Nephron (organoid): ENCODE measurements at regions not wholly inside any gene's neighbourhood (a gene's known extent, or its start where the extent isn't known, plus 50 kb on each side); places are given as distances from the start of the nearest gene placed in this dataset.

Experiments
- H3K27ac Mint-ChIP-seq, 3 experiments: 2 replicates each; pipeline ENCODE4 v1.8.0; 2020; ENCODE audit warnings: mixed read lengths in 3 of 3, mild to moderate bottlenecking in 2 of 3, moderate library complexity in 1 of 3
- H3K27me3 Mint-ChIP-seq: 2 replicates; pipeline ENCODE4 v1.8.0; 2021; ENCODE audit warnings: low read depth, mild to moderate bottlenecking, moderate library complexity, mixed read lengths
- H3K36me3 Mint-ChIP-seq: 2 replicates; pipeline ENCODE4 v1.8.0; 2020; ENCODE audit warnings: low read depth, mixed read lengths
- H3K4me1 Mint-ChIP-seq: 2 replicates; pipeline ENCODE4 v1.8.0; 2020; ENCODE audit warnings: mixed read lengths
- H3K4me3 Mint-ChIP-seq, 3 experiments: 2 replicates each; pipeline ENCODE4 v1.8.0; 2020; ENCODE audit warnings: mild to moderate bottlenecking in 3 of 3, mixed read lengths in 3 of 3, moderate library complexity in 2 of 3
- H3K9me3 Mint-ChIP-seq: 2 replicates; pipeline ENCODE4 v1.8.0; 2020; ENCODE audit warnings: mixed read lengths
- TF ChIP-seq, protein P1 (sequence below), 3 experiments: fragments of 200-600 bp; sonication (generic); IDR thresholded peaks; one replicate each; pipeline ENCODE4 v1.5.0; 2021; ENCODE audit warnings: antibody characterized with exemption in 3 of 3; ENCODE audit not compliant: unreplicated experiment in 3 of 3

DNA sequence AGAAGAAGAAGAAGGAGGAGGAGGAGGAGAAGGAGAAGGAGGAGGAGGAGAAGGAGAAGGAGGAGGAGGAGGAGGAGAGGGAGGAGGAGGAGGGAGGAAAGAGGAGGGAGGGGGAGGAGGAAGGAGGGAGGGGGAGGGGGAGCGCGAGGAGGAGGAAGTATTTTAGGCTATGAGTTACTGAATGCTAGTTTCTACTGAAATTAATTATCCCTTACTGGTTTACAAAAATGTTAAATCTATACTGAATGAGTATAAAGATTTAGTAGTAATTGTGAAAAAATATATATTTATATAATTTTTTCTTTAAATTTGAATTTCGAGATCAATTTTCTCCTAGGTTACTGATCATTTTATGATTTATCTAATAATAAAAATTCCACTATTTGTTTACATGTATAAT is 1769.0 kb upstream of the NUDT12 start:
- Mint-ChIP-seq H3K27me3 (no peaks in the 10 kb centered on the region), H3K27ac (peak overlapping the region in 1 of 3 experiments; percentile 16), H3K4me1 (no peaks in the 10 kb centered on the region), H3K4me3 (no peak overlapping the region), H3K36me3 (no peaks in the 10 kb centered on the region), H3K9me3 (peaks cover 5% of the 10 kb centered on the region)
- TF ChIP-seq, protein P1, sequence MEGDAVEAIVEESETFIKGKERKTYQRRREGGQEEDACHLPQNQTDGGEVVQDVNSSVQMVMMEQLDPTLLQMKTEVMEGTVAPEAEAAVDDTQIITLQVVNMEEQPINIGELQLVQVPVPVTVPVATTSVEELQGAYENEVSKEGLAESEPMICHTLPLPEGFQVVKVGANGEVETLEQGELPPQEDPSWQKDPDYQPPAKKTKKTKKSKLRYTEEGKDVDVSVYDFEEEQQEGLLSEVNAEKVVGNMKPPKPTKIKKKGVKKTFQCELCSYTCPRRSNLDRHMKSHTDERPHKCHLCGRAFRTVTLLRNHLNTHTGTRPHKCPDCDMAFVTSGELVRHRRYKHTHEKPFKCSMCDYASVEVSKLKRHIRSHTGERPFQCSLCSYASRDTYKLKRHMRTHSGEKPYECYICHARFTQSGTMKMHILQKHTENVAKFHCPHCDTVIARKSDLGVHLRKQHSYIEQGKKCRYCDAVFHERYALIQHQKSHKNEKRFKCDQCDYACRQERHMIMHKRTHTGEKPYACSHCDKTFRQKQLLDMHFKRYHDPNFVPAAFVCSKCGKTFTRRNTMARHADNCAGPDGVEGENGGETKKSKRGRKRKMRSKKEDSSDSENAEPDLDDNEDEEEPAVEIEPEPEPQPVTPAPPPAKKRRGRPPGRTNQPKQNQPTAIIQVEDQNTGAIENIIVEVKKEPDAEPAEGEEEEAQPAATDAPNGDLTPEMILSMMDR (IDR thresholded peaks at IDR 0.05; ENCODE audit: unreplicated experiment in 3 of 3), result no peak

DNA sequence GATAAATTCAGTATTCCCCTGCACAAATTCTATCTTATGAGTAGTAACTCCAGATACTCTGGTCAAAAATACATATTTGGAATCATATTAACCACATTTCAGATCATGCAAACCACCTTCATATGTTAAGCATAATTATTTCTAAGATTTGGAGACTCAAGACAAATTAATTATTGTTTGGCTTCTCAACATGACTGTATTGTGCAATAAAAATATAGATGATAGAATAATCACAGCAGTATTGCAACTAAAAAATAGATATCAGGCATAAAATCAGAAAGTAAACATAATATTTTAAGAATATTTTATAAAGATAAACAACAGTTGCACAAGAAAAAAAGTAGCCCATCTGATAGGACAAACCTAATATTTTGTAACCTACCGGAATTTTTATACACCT is 1767.6 kb upstream of the NUDT12 start:
- Mint-ChIP-seq H3K36me3 (no peaks in the 10 kb centered on the region), H3K27ac (no peak overlapping the region), H3K4me3 (no peak overlapping the region), H3K4me1 (no peaks in the 10 kb centered on the region), H3K9me3 (peaks cover 5% of the 10 kb centered on the region), H3K27me3 (no peaks in the 10 kb centered on the region)
- TF ChIP-seq, protein P1 (IDR thresholded peaks at IDR 0.05; ENCODE audit: unreplicated experiment in 3 of 3), result no peak

DNA sequence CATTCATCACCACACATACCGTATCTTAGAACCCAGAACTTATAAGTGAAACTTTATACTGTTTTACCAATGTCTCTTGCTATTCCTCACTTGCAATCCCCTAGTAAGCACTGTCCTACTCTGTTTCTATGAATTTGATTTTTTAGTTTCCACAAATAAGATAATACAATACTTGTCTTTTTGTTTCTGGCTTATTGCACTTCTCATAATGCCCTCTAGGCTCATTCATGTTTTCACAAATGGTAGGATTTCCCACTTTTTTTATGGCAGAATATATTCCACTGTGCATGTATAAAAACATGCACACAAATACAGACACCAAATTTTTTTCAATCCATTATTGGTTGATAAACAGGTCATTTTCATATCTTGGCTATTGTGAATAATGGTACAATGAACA is 1742.3 kb upstream of the NUDT12 start:
- TF ChIP-seq, protein P1 (IDR thresholded peaks at IDR 0.05; ENCODE audit: unreplicated experiment in 3 of 3), result peak in 2 of 3 experiments; percentile 9 to 28
- H3K4me3 Mint-ChIP-seq, result no peak overlapping the region

DNA sequence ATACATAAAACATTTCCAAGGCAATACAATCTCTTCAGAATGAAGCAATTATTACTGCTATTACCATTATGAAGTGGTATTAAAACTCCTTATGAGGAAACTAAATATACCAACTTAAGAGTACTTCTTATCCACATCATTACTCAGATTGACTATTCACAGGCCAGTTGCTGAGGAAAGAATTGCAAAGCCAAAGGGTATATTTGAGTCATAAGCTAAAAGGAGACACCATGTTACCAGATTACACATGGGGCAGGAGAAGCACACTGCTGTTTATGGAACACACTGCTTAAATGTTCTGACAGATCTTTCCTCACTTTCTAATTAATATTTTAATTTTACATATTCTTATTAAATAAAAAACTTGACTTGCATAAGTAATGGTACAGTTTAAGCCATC is 1726.4 kb upstream of the NUDT12 start:
- no peaks in the 10 kb centered on the region for H3K9me3 Mint-ChIP-seq
- TF ChIP-seq, protein P1 (IDR thresholded peaks at IDR 0.05; ENCODE audit: unreplicated experiment in 3 of 3), result no peak
- peaks cover 9% of the 10 kb centered on the region for H3K4me1 Mint-ChIP-seq
- no peak overlapping the region for H3K27ac Mint-ChIP-seq
- no peaks in the 10 kb centered on the region for H3K27me3 Mint-ChIP-seq
- H3K4me3 Mint-ChIP-seq, result no peak overlapping the region
- no peaks in the 10 kb centered on the region for H3K36me3 Mint-ChIP-seq

More for the DNA sequence above, 1742.3 kb upstream of the NUDT12 start:
- Mint-ChIP-seq H3K27me3 (no peaks in the 10 kb centered on the region), H3K36me3 (no peaks in the 10 kb centered on the region), H3K4me1 (no peaks in the 10 kb centered on the region), H3K9me3 (no peaks in the 10 kb centered on the region), H3K27ac (no peak overlapping the region)

DNA sequence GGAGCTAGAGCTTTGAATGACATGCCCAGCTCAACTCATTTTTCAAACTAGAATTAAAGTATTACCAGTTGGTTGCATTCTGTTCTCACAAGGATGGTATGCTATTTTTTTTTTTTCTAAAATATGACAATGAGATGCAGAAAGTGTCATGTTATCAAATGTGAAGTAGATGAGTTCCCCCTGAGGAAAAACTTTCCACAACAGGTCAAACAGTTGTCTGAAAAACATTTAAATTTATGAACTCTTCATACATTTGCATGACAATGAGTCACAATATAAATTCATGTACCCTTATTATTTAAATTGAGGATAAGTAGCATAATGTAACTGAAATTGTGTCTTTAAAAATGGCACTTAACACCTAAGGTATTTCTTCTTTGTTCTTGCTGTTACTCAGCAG is 1720.5 kb upstream of the NUDT12 start:
- no peak overlapping the region for H3K27ac Mint-ChIP-seq
- no peak overlapping the region for H3K4me3 Mint-ChIP-seq
- H3K36me3 Mint-ChIP-seq, result no peaks in the 10 kb centered on the region
- no peaks in the 10 kb centered on the region for H3K27me3 Mint-ChIP-seq
- no peaks in the 10 kb centered on the region for H3K4me1 Mint-ChIP-seq
- H3K9me3 Mint-ChIP-seq, result no peaks in the 10 kb centered on the region
- TF ChIP-seq, protein P1 (IDR thresholded peaks at IDR 0.05; ENCODE audit: unreplicated experiment in 3 of 3), result no peak

DNA sequence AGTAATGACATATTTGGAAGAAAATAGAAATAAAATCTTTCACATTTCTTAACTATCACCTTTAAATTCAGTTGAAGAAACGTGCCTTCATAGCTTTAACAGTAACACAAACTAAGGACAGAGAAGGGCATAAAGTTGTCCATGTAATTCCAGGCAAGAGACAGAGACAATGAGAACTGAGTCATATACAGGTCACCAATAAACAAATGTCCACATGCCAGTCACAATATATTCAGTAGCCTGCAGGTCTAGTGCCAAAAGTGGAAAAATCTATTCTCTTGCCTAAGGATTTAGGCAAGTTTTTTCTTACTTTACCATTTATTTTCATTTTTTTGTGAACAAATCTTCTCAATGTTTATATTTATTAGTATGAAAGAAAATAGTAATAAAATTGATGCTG is 1711.5 kb upstream of the NUDT12 start:
- Mint-ChIP-seq H3K27me3 (no peaks in the 10 kb centered on the region), H3K9me3 (no peaks in the 10 kb centered on the region), H3K4me3 (no peak overlapping the region), H3K36me3 (no peaks in the 10 kb centered on the region), H3K27ac (no peak overlapping the region), H3K4me1 (no peaks in the 10 kb centered on the region)
- TF ChIP-seq, protein P1 (IDR thresholded peaks at IDR 0.05; ENCODE audit: unreplicated experiment in 3 of 3), result no peak
